ENCODE measurements at regions not wholly inside any gene's neighbourhood (a gene's known extent, or its start where the extent isn't known, plus 50 kb on each side); places are given as distances from the start of the nearest gene placed in this dataset.
A peak's percentile ranks its signal among the peaks of the same experiment; 100 is the strongest.

- H3K36me3 Mint-ChIP-seq (ENCODE audit: low read depth) = no peaks in the 10 kb centered on the region
- H3K4me3 Mint-ChIP-seq (ENCODE audit: unreplicated experiment) = no peak overlapping the region
- H3K4me1 Mint-ChIP-seq (ENCODE audit: low read depth) = peaks cover 31% of the 10 kb centered on the region
- peaks cover 13% of the 10 kb centered on the region for H3K9me3 Mint-ChIP-seq (ENCODE audit: low read depth)
- H3K27me3 Mint-ChIP-seq (ENCODE audit: low read depth) = peaks cover 1% of the 10 kb centered on the region
- H3K27ac Mint-ChIP-seq (ENCODE audit: unreplicated experiment) = peak overlapping the region; percentile 45
- TF ChIP-seq CTCF (IDR thresholded peaks at IDR 0.05) = no peak
- no peak for DNase-seq (ENCODE audit: low spot score)
Observed at GRCh38 chr2:39938035-39938835, 159.2 kb upstream of the THUMPD2 start.

- no peak for TF ChIP-seq CTCF (IDR thresholded peaks at IDR 0.05)
- Mint-ChIP-seq H3K36me3 (ENCODE audit: low read depth) (no peaks in the 10 kb centered on the region), H3K27ac (ENCODE audit: unreplicated experiment) (no peak overlapping the region), H3K9me3 (ENCODE audit: low read depth) (peaks cover 11% of the 10 kb centered on the region), H3K4me1 (ENCODE audit: low read depth) (peaks cover 24% of the 10 kb centered on the region), H3K27me3 (ENCODE audit: low read depth) (peaks cover 1% of the 10 kb centered on the region), H3K4me3 (ENCODE audit: unreplicated experiment) (no peak overlapping the region)
- DNase-seq (ENCODE audit: low spot score) = no peak
Observed at GRCh38 chr2:39937621-39938020, 158.6 kb upstream of the THUMPD2 start.

- peaks cover 1% of the 10 kb centered on the region for H3K27me3 Mint-ChIP-seq (ENCODE audit: low read depth)
- DNase-seq (ENCODE audit: low spot score) = no peak
- no peak overlapping the region for H3K27ac Mint-ChIP-seq (ENCODE audit: unreplicated experiment)
- peaks cover 15% of the 10 kb centered on the region for H3K4me1 Mint-ChIP-seq (ENCODE audit: low read depth)
- H3K9me3 Mint-ChIP-seq (ENCODE audit: low read depth) = peaks cover 3% of the 10 kb centered on the region
- no peak for TF ChIP-seq CTCF (IDR thresholded peaks at IDR 0.05)
- no peaks in the 10 kb centered on the region for H3K36me3 Mint-ChIP-seq (ENCODE audit: low read depth)
- no peak overlapping the region for H3K4me3 Mint-ChIP-seq (ENCODE audit: unreplicated experiment)
Observed at GRCh38 chr2:39934851-39935250, 155.8 kb upstream of the THUMPD2 start.

- Mint-ChIP-seq H3K4me1 (ENCODE audit: low read depth) (peaks cover 7% of the 10 kb centered on the region), H3K36me3 (ENCODE audit: low read depth) (no peaks in the 10 kb centered on the region), H3K9me3 (ENCODE audit: low read depth) (peaks cover 3% of the 10 kb centered on the region), H3K27ac (ENCODE audit: unreplicated experiment) (no peak overlapping the region), H3K4me3 (ENCODE audit: unreplicated experiment) (no peak overlapping the region), H3K27me3 (ENCODE audit: low read depth) (peaks cover 3% of the 10 kb centered on the region)
- no peak for TF ChIP-seq CTCF (IDR thresholded peaks at IDR 0.05)
- DNase-seq (ENCODE audit: low spot score) = no peak
Observed at GRCh38 chr2:39933196-39933595, 154.1 kb upstream of the THUMPD2 start.

- DNase-seq (ENCODE audit: low spot score) = no peak
- Mint-ChIP-seq H3K4me1 (ENCODE audit: low read depth) (no peaks in the 10 kb centered on the region), H3K27ac (ENCODE audit: unreplicated experiment) (no peak overlapping the region), H3K9me3 (ENCODE audit: low read depth) (peaks cover 3% of the 10 kb centered on the region), H3K27me3 (ENCODE audit: low read depth) (peaks cover 8% of the 10 kb centered on the region), H3K36me3 (ENCODE audit: low read depth) (no peaks in the 10 kb centered on the region), H3K4me3 (ENCODE audit: unreplicated experiment) (no peak overlapping the region)
- no peak for TF ChIP-seq CTCF (IDR thresholded peaks at IDR 0.05)
Observed at GRCh38 chr2:39932198-39932597, 153.1 kb upstream of the THUMPD2 start.
